ENCODE measurements at regions not wholly inside any gene's neighbourhood (a gene's known extent, or its start where the extent isn't known, plus 50 kb on each side); places are given as distances from the start of the nearest gene placed in this dataset.

DNA sequence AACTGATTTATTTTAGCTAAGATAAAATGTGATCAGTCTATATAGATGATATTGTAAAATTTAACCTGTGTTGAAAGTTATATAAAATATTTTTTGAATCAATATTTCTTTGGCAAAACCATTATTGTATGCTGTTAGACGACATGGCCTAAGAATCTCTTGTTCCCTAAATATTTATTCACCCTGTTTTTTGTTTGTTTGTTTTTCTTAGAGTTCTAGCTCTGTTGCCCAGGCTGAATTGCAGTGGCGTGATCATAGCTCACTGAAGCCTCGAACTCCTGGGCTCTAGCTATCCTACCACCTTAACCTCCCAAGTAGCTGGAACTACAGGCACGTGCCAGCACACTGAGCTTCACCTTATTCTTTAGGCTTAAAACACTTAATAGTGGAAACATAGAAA, 410.7 kb downstream of the ARL4A start:
- Histone ChIP-seq H3K79me2 (ENCODE audit: control insufficient read depth, insufficient read depth, low read length) (no peaks in the 10 kb centered on the region), H4K20me1 (ENCODE audit: control insufficient read depth, insufficient read depth, low read length, poor library complexity, severe bottlenecking) (no peaks in the 10 kb centered on the region), H3K4me3 (ENCODE audit: control extremely low read depth in 1 of 5, extremely low read depth in 1 of 5, insufficient read depth in 1 of 5, low read depth in 2 of 5, low read length in 4 of 5) (no peak overlapping the region), H3K4me1 (ENCODE audit: control insufficient read depth in 2 of 2, insufficient read depth in 2 of 2, low read length in 2 of 2) (peaks cover 0 to 7% of the 10 kb centered on the region in 2 donors), H3K27ac (ENCODE audit: low read length in 2 of 2) (no peak overlapping the region), H3K36me3 (replicated peaks in 1 of 2; ENCODE audit: control extremely low read depth in 1 of 2, control insufficient read depth in 1 of 2, extremely low read depth in 1 of 2, insufficient read depth in 2 of 2, low read length in 1 of 2) (no peaks in the 10 kb centered on the region), H3K4me2 (replicated peaks; ENCODE audit: low read depth, low read length, poor library complexity, severe bottlenecking) (no peak overlapping the region), H2AFZ (ENCODE audit: insufficient read depth, low read depth, low read length, poor library complexity, severe bottlenecking) (no peak overlapping the region), H3K9ac (ENCODE audit: low read length) (no peak overlapping the region), H3K27me3 (replicated peaks in 1 of 4; ENCODE audit: control extremely low read depth in 1 of 4, control insufficient read depth in 3 of 4, insufficient read depth in 4 of 4, low read length in 3 of 4) (no peaks in the 10 kb centered on the region), H3K9me3 (ENCODE audit: control extremely low read depth in 1 of 3, control insufficient read depth in 2 of 3, insufficient read depth in 1 of 3, low read length in 2 of 3) (no peaks in the 10 kb centered on the region)
- Mint-ChIP-seq H3K9me3 (ENCODE audit: insufficient read depth) (no peaks in the 10 kb centered on the region), H3K27ac (no peak overlapping the region), H3K4me1 (peaks cover 18% of the 10 kb centered on the region), H3K27me3 (no peaks in the 10 kb centered on the region), H3K4me3 (no peak overlapping the region)
- ChIA-PET POLR2A (no interaction called here), CTCF (no interaction called here)
- DNase-seq (no peak), ATAC-seq (ENCODE audit: low read depth) (no peak)
- intact Hi-C loops (cut with micrococcal nuclease) = no loop called here
- no CpG with 5 or more reads among the region's 4 CpGs for WGBS (ENCODE audit: insufficient coverage)
- TF ChIP-seq EZH2 (IDR thresholded peaks at IDR 0.05; ENCODE audit: borderline replicate concordance, insufficient read depth, low read depth, low read length, poor library complexity, severe bottlenecking) = no peak
- TF ChIP-seq, protein P1, sequence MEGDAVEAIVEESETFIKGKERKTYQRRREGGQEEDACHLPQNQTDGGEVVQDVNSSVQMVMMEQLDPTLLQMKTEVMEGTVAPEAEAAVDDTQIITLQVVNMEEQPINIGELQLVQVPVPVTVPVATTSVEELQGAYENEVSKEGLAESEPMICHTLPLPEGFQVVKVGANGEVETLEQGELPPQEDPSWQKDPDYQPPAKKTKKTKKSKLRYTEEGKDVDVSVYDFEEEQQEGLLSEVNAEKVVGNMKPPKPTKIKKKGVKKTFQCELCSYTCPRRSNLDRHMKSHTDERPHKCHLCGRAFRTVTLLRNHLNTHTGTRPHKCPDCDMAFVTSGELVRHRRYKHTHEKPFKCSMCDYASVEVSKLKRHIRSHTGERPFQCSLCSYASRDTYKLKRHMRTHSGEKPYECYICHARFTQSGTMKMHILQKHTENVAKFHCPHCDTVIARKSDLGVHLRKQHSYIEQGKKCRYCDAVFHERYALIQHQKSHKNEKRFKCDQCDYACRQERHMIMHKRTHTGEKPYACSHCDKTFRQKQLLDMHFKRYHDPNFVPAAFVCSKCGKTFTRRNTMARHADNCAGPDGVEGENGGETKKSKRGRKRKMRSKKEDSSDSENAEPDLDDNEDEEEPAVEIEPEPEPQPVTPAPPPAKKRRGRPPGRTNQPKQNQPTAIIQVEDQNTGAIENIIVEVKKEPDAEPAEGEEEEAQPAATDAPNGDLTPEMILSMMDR (IDR thresholded peaks at IDR 0.05) = no peak

DNA sequence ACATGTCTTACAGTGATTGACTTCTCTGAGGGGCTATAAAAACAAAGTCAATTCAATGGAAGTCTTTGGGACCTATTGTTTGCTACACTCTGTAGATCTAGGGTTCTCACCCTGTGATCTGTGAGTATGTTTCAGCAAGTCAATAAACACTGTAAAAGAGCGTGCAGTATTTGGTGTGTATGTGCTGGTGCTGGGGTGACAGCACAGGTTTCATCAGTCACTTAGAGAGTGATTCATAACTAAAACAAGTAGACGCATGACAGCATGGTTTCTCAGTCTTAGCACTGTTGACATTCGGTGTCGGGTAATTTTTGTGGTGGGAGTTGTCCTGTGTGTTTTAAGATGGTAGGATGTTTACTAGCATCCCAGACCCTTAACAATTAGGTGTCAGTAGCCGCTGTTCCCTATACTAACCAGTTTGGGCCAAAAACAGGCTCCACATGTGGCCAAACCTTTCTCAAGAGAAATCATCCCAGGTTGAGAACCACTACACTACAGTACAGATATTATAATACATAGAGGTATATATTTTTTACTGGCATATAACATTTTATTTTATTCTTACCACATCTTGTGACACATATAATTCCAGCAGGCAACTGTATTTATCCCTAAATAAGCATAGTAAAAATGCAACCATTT, 411.8 kb downstream of the ARL4A start:
- no peak overlapping the region for H3K4me3 Mint-ChIP-seq
- no peaks in the 10 kb centered on the region for H3K9me3 Mint-ChIP-seq (ENCODE audit: insufficient read depth)
- Histone ChIP-seq H3K9me3 (ENCODE audit: control extremely low read depth in 1 of 3, control insufficient read depth in 2 of 3, insufficient read depth in 1 of 3, low read length in 2 of 3) (no peaks in the 10 kb centered on the region), H3K27ac (ENCODE audit: low read length in 2 of 2) (no peak overlapping the region), H3K4me1 (ENCODE audit: control insufficient read depth in 2 of 2, insufficient read depth in 2 of 2, low read length in 2 of 2) (peaks cover 0 to 11% of the 10 kb centered on the region in 2 donors), H3K9ac (ENCODE audit: low read length) (no peak overlapping the region), H3K4me3 (ENCODE audit: control extremely low read depth in 1 of 5, extremely low read depth in 1 of 5, insufficient read depth in 1 of 5, low read depth in 2 of 5, low read length in 4 of 5) (no peak overlapping the region), H3K27me3 (replicated peaks in 1 of 4; ENCODE audit: control extremely low read depth in 1 of 4, control insufficient read depth in 3 of 4, insufficient read depth in 4 of 4, low read length in 3 of 4) (no peaks in the 10 kb centered on the region), H3K36me3 (replicated peaks in 1 of 2; ENCODE audit: control extremely low read depth in 1 of 2, control insufficient read depth in 1 of 2, extremely low read depth in 1 of 2, insufficient read depth in 2 of 2, low read length in 1 of 2) (no peaks in the 10 kb centered on the region), H4K20me1 (ENCODE audit: control insufficient read depth, insufficient read depth, low read length, poor library complexity, severe bottlenecking) (no peaks in the 10 kb centered on the region), H3K4me2 (replicated peaks; ENCODE audit: low read depth, low read length, poor library complexity, severe bottlenecking) (no peak overlapping the region), H2AFZ (ENCODE audit: insufficient read depth, low read depth, low read length, poor library complexity, severe bottlenecking) (no peak overlapping the region), H3K79me2 (ENCODE audit: control insufficient read depth, insufficient read depth, low read length) (no peaks in the 10 kb centered on the region)
- ATAC-seq (ENCODE audit: low read depth) (no peak), DNase-seq (no peak)
- peaks cover 18% of the 10 kb centered on the region for H3K4me1 Mint-ChIP-seq
- intact Hi-C loops (cut with micrococcal nuclease) = no loop called here
- WGBS (ENCODE audit: insufficient coverage) = no CpG with 5 or more reads among the region's 5 CpGs
- H3K27ac Mint-ChIP-seq = no peak overlapping the region
- TF ChIP-seq, protein P1 (IDR thresholded peaks at IDR 0.05) = no peak
- TF ChIP-seq EZH2 (IDR thresholded peaks at IDR 0.05; ENCODE audit: borderline replicate concordance, insufficient read depth, low read depth, low read length, poor library complexity, severe bottlenecking) = no peak
- POLR2A ChIA-PET = no interaction called here
- CTCF ChIA-PET = no interaction called here
- no peaks in the 10 kb centered on the region for H3K27me3 Mint-ChIP-seq
